ENCODE measurements at regions not wholly inside any gene's neighbourhood (a gene's known extent, or its start where the extent isn't known, plus 50 kb on each side); places are given as distances from the start of the nearest gene placed in this dataset.
"Not testable (repeated sequence)": the region's sequence is repeated elsewhere in the genome, so short reads cannot be mapped to it uniquely, and the experiment has no call there.

GRCh38 chr17:70563281-70563820 lies 394.0 kb downstream of the KCNJ2 start:
- no peak for DNase-seq
- H3K4me1 Mint-ChIP-seq (ENCODE audit: low read depth): no peaks in the 10 kb centered on the region
- CTCF ChIA-PET: no interaction called here
- no peak overlapping the region for H3K4me3 Mint-ChIP-seq
- peaks cover 2% of the 10 kb centered on the region for H3K27me3 Mint-ChIP-seq (ENCODE audit: low read depth)
- intact Hi-C loops (cut with micrococcal nuclease): no loop called here
- no peak overlapping the region for H3K27ac Mint-ChIP-seq
- H3K9me3 Mint-ChIP-seq: no peaks in the 10 kb centered on the region
- H3K36me3 Mint-ChIP-seq (ENCODE audit: low read depth): no peaks in the 10 kb centered on the region

GRCh38 chr17:70564006-70564620 lies 394.8 kb downstream of the KCNJ2 start:
- peaks cover 2% of the 10 kb centered on the region for H3K27me3 Mint-ChIP-seq (ENCODE audit: low read depth)
- H3K4me1 Mint-ChIP-seq (ENCODE audit: low read depth): no peaks in the 10 kb centered on the region
- H3K36me3 Mint-ChIP-seq (ENCODE audit: low read depth): no peaks in the 10 kb centered on the region
- intact Hi-C loops (cut with micrococcal nuclease): no loop called here
- H3K27ac Mint-ChIP-seq: no peak overlapping the region
- H3K9me3 Mint-ChIP-seq: no peaks in the 10 kb centered on the region
- no peak for DNase-seq
- no peak overlapping the region for H3K4me3 Mint-ChIP-seq
- CTCF ChIA-PET: no interaction called here

GRCh38 chr17:70569128-70569527 lies 399.8 kb downstream of the KCNJ2 start:
- H3K27me3 Mint-ChIP-seq (ENCODE audit: low read depth): no peaks in the 10 kb centered on the region
- no peak overlapping the region for H3K4me3 Mint-ChIP-seq
- CTCF ChIA-PET: no interaction called here
- DNase-seq: no peak
- intact Hi-C loops (cut with micrococcal nuclease): no loop called here
- H3K36me3 Mint-ChIP-seq (ENCODE audit: low read depth): no peaks in the 10 kb centered on the region
- H3K27ac Mint-ChIP-seq: no peak overlapping the region
- H3K4me1 Mint-ChIP-seq (ENCODE audit: low read depth): no peaks in the 10 kb centered on the region
- H3K9me3 Mint-ChIP-seq: no peaks in the 10 kb centered on the region

GRCh38 chr17:70577456-70577855 lies 408.1 kb downstream of the KCNJ2 start:
- H3K4me1 Mint-ChIP-seq (ENCODE audit: low read depth): no peaks in the 10 kb centered on the region

GRCh38 chr17:70581459-70581858 lies 412.1 kb downstream of the KCNJ2 start:
- intact Hi-C loops (cut with micrococcal nuclease): no loop called here
- H3K27me3 Mint-ChIP-seq (ENCODE audit: low read depth): no peaks in the 10 kb centered on the region
- H3K9me3 Mint-ChIP-seq: peaks cover 8% of the 10 kb centered on the region
- H3K27ac Mint-ChIP-seq: no peak overlapping the region
- H3K4me1 Mint-ChIP-seq (ENCODE audit: low read depth): no peaks in the 10 kb centered on the region
- H3K4me3 Mint-ChIP-seq: no peak overlapping the region
- DNase-seq: no peak
- H3K36me3 Mint-ChIP-seq (ENCODE audit: low read depth): no peaks in the 10 kb centered on the region
- CTCF ChIA-PET: no interaction called here

More at GRCh38 chr17:70577456-70577855, 408.1 kb downstream of the KCNJ2 start:
- Mint-ChIP-seq H3K27me3 (ENCODE audit: low read depth) (no peaks in the 10 kb centered on the region), H3K4me3 (no peak overlapping the region), H3K9me3 (peaks cover 2% of the 10 kb centered on the region), H3K36me3 (ENCODE audit: low read depth) (no peaks in the 10 kb centered on the region), H3K27ac (no peak overlapping the region)
- intact Hi-C loops (cut with micrococcal nuclease): no loop called here
- DNase-seq: no peak
- CTCF ChIA-PET: no interaction called here

GRCh38 chr17:70582777-70583176 lies 413.4 kb downstream of the KCNJ2 start:
- DNase-seq: no peak
- H3K9me3 Mint-ChIP-seq: peaks cover 8% of the 10 kb centered on the region

GRCh38 chr17:70584255-70584654 lies 414.9 kb downstream of the KCNJ2 start:
- no peak for DNase-seq
- no peak overlapping the region for H3K4me3 Mint-ChIP-seq
- no peaks in the 10 kb centered on the region for H3K36me3 Mint-ChIP-seq (ENCODE audit: low read depth)
- no peaks in the 10 kb centered on the region for H3K27me3 Mint-ChIP-seq (ENCODE audit: low read depth)
- H3K27ac Mint-ChIP-seq: no peak overlapping the region
- intact Hi-C loops (cut with micrococcal nuclease): no loop called here
- H3K9me3 Mint-ChIP-seq: peaks cover 8% of the 10 kb centered on the region
- H3K4me1 Mint-ChIP-seq (ENCODE audit: low read depth): no peaks in the 10 kb centered on the region
- CTCF ChIA-PET: no interaction called here

More at GRCh38 chr17:70582777-70583176, 413.4 kb downstream of the KCNJ2 start:
- Mint-ChIP-seq H3K27ac (no peak overlapping the region), H3K4me3 (no peak overlapping the region), H3K36me3 (ENCODE audit: low read depth) (no peaks in the 10 kb centered on the region), H3K27me3 (ENCODE audit: low read depth) (no peaks in the 10 kb centered on the region), H3K4me1 (ENCODE audit: low read depth) (no peaks in the 10 kb centered on the region)
- CTCF ChIA-PET: no interaction called here
- intact Hi-C loops (cut with micrococcal nuclease): no loop called here

- Mint-ChIP-seq H3K36me3 (ENCODE audit: low read depth) (no peaks in the 10 kb centered on the region), H3K9me3 (peaks cover 5% of the 10 kb centered on the region), H3K4me1 (ENCODE audit: low read depth) (no peaks in the 10 kb centered on the region), H3K27me3 (ENCODE audit: low read depth) (no peaks in the 10 kb centered on the region), H3K27ac (no peak overlapping the region), H3K4me3 (no peak overlapping the region)
- intact Hi-C loops (cut with micrococcal nuclease): no loop called here
- DNase-seq: no peak
- CTCF ChIA-PET: interaction anchor here (0.6 kb wide), 1 partner anchor 211 kb away, joined by 3 read pairs; no protein-coding TSS in a partner anchor
These were observed 418.7 kb downstream of the KCNJ2 start for GRCh38 chr17:70588003-70588402.

GRCh38 chr17:70597774-70598173 lies 428.4 kb downstream of the KCNJ2 start:
- no peaks in the 10 kb centered on the region for H3K36me3 Mint-ChIP-seq (ENCODE audit: low read depth)
- CTCF ChIA-PET: interaction anchor here (0.6 kb wide), 1 partner anchor 192 kb away, joined by 3 read pairs; no protein-coding TSS in a partner anchor
- H3K27me3 Mint-ChIP-seq (ENCODE audit: low read depth): no peaks in the 10 kb centered on the region
- H3K4me1 Mint-ChIP-seq (ENCODE audit: low read depth): no peaks in the 10 kb centered on the region
- intact Hi-C loops (cut with micrococcal nuclease): no loop called here
- H3K4me3 Mint-ChIP-seq: no peak overlapping the region
- no peak for DNase-seq
- no peaks in the 10 kb centered on the region for H3K9me3 Mint-ChIP-seq
- no peak overlapping the region for H3K27ac Mint-ChIP-seq

GRCh38 chr17:70599198-70599597 lies 429.9 kb downstream of the KCNJ2 start:
- Mint-ChIP-seq H3K4me1 (ENCODE audit: low read depth) (no peaks in the 10 kb centered on the region), H3K27me3 (ENCODE audit: low read depth) (no peaks in the 10 kb centered on the region), H3K36me3 (ENCODE audit: low read depth) (no peaks in the 10 kb centered on the region), H3K27ac (no peak overlapping the region), H3K9me3 (no peaks in the 10 kb centered on the region), H3K4me3 (no peak overlapping the region)
- DNase-seq: no peak
- CTCF ChIA-PET: no interaction called here
- intact Hi-C loops (cut with micrococcal nuclease): no loop called here

- CTCF ChIA-PET: interaction anchor here (0.6 kb wide), 1 partner anchor 1077 kb away, joined by 4 read pairs; no protein-coding TSS in a partner anchor
- not testable (repeated sequence) for H3K9me3 Mint-ChIP-seq
These were observed 430.6 kb downstream of the KCNJ2 start for GRCh38 chr17:70599945-70600344.

GRCh38 chr17:70603226-70603625 lies 433.9 kb downstream of the KCNJ2 start:
- Mint-ChIP-seq H3K4me3 (no peak overlapping the region), H3K27me3 (ENCODE audit: low read depth) (no peaks in the 10 kb centered on the region), H3K36me3 (ENCODE audit: low read depth) (no peaks in the 10 kb centered on the region), H3K27ac (no peak overlapping the region), H3K4me1 (ENCODE audit: low read depth) (no peaks in the 10 kb centered on the region), H3K9me3 (no peaks in the 10 kb centered on the region)
- no peak for DNase-seq
- CTCF ChIA-PET: no interaction called here
- intact Hi-C loops (cut with micrococcal nuclease): no loop called here

More at GRCh38 chr17:70599945-70600344, 430.6 kb downstream of the KCNJ2 start:
- H3K4me1 Mint-ChIP-seq (ENCODE audit: low read depth); H3K4me3 Mint-ChIP-seq; DNase-seq; H3K27ac Mint-ChIP-seq; intact Hi-C loops (cut with micrococcal nuclease); H3K36me3 Mint-ChIP-seq (ENCODE audit: low read depth); H3K27me3 Mint-ChIP-seq (ENCODE audit: low read depth): not testable (repeated sequence)

GRCh38 chr17:70604854-70605253 lies 435.5 kb downstream of the KCNJ2 start:
- H3K27ac Mint-ChIP-seq: no peak overlapping the region
- intact Hi-C loops (cut with micrococcal nuclease): no loop called here
- no peaks in the 10 kb centered on the region for H3K27me3 Mint-ChIP-seq (ENCODE audit: low read depth)
- no peak overlapping the region for H3K4me3 Mint-ChIP-seq
- no peak for DNase-seq
- no peaks in the 10 kb centered on the region for H3K36me3 Mint-ChIP-seq (ENCODE audit: low read depth)
- CTCF ChIA-PET: no interaction called here
- H3K9me3 Mint-ChIP-seq: no peaks in the 10 kb centered on the region
- no peaks in the 10 kb centered on the region for H3K4me1 Mint-ChIP-seq (ENCODE audit: low read depth)

Data from activated naive CD4-positive, alpha-beta T cell treated with anti-CD3 and anti-CD28 coated beads for 36 hours (primary cell).